Fibroblast of villous mesenchyme (primary cell): ENCODE measurements at regions not wholly inside any gene's neighbourhood (a gene's known extent, or its start where the extent isn't known, plus 50 kb on each side); places are given as distances from the start of the nearest gene placed in this dataset.

ENCODE experiments used
- DNase-seq: peaks from one replicate; pipeline ENCODE4 v3.0.0-alpha.2; 2010; ENCODE audit warnings: low read depth
- H3K4me3 ChIP-seq: 2 replicates; pipeline ENCODE4 v1.5.1; 2011; ENCODE audit warnings: low read depth, mild to moderate bottlenecking, low read length
- TF ChIP-seq, protein P1 (sequence below): IDR thresholded peaks from 2 replicates; pipeline ENCODE4 v1.5.1; 2012; ENCODE audit warnings: low read depth, mild to moderate bottlenecking, low read length; ENCODE audit not compliant: insufficient read depth

DNA sequence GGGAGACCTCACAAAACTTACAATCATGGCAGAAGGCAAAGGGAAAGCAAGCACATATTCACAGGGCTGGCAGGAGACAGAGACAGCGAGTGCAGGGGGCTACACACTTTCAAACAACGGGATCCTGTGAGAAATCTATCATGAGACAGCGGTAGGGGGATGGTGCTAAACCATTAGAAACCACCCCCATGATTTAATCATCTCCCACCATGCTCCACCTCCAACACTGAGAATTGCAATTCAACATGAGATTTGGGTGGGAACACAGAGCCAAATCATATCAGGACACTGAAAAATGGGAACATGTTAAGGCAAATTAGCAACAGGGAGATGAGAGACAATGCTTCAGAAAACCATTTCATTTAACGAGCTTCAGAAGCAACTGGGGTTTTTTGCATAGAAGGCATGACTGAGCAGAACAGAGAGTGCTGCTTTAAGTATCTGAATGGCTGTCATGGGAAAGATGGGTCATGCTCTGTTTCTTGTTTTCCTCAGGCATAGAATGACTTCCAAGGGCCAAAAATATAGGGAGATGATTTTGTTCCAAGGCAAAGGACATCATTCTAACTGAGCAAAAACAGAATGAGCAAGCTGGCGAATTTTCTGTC is 100.8 kb upstream of the MAP2 start:
- TF ChIP-seq, protein P1, sequence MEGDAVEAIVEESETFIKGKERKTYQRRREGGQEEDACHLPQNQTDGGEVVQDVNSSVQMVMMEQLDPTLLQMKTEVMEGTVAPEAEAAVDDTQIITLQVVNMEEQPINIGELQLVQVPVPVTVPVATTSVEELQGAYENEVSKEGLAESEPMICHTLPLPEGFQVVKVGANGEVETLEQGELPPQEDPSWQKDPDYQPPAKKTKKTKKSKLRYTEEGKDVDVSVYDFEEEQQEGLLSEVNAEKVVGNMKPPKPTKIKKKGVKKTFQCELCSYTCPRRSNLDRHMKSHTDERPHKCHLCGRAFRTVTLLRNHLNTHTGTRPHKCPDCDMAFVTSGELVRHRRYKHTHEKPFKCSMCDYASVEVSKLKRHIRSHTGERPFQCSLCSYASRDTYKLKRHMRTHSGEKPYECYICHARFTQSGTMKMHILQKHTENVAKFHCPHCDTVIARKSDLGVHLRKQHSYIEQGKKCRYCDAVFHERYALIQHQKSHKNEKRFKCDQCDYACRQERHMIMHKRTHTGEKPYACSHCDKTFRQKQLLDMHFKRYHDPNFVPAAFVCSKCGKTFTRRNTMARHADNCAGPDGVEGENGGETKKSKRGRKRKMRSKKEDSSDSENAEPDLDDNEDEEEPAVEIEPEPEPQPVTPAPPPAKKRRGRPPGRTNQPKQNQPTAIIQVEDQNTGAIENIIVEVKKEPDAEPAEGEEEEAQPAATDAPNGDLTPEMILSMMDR, result no peak
- no peak for DNase-seq
- H3K4me3 ChIP-seq, result no peak overlapping the region

DNA sequence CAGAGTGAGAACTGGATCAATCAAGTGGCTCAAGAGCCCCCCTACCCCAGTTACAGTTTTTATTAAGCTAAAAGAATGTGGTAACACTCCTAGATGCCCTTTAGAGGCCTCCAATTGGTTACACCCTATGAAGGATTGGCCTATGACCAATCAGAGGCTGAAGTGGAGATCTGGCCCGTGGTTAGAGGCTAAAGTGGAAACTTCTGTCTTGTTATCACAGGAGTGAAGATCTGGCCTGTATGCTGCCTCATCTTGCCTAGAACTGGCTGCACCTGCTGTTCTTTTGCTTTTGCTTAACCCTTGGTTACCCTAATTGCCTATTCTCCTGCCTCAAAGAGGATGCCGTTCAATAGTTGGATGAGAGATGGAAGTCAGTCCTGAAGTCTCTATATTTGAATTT is 100.1 kb upstream of the MAP2 start:
- TF ChIP-seq, protein P1, result no peak
- no peak overlapping the region for H3K4me3 ChIP-seq
- DNase-seq, result no peak

DNA sequence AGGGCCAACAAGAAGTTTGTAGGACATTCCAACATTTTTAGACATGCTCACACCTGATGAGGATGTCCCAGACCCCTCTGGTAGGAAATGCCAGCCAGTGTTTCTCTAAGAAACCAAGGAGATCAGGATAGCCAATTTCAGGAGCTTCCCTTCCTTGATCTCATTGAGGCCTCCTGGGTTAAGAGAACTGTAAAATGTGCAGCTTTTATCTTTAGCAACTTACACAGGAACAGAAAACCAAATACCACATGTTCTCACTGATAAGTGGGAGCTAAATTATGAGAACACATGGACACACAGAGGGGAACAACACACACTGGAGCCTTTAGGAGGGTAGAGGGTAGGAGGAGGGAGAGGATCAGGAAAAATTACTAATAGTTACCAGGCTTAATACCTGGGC is 99.6 kb upstream of the MAP2 start:
- TF ChIP-seq, protein P1, result no peak
- H3K4me3 ChIP-seq, result no peak overlapping the region
- no peak for DNase-seq

DNA sequence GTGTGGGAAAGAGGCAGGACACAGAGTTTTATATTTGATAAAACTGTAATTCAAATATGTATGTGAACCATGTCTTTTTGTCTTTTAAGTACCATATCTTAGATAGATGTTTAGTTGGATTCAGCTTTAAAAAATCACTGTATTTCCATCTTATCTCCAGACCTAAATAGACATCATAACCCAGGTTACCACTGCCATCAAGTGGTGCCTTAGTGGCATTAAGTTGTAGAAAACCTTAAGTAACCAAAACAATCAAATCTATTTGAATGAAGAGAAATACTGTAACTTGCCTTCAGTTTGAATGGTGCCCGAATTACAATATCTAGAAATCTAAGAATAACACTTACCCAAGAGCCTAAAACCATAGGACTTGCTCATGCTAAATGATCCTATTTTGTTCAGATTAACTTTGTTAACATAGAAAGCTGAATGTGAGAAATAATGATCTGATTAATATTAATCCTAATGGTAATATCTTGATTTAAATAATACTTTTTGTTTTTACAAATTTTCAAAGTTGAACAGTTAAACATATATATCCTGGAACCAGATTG is 92.5 kb upstream of the MAP2 start:
- DNase-seq, result peak; percentile 29
- TF ChIP-seq, protein P1, result peak; percentile 17
- H3K4me3 ChIP-seq, result no peak overlapping the region

DNA sequence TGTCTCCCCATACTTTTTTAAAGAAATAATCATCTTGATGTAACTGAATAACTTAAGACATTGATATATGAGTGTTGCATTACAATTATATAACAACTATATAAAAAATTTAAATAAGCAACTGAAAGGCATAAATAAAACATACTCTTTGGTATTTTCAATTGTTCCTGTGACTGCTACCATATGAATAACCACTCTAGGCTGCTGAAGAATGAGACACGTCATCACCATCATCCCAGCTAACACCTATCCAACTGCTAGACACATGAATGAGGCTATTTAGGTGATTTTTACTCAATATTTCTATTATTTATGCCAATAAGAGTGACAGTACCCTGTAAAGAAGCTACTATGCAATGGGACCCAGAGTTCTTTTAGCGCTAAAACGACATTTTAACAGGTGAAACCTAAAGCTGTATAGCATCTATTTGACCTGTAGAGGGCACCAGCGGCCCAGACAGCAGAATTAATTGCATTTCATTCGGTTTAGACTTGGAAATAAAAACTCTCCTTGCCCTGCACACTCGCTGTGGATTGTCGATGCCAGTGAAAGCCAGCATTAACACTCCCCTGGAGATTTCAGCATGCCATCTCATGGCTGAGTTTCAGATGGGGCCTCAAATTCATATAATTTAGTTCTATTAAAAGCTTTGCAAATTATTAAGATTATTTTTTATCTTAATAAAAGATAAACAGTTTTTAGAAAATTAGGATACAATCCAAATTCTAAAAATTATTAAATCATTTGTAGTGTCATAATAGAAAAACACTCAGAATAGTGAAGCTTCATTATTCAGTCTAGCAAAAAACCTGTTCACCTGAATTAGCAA is 89.4 kb upstream of the MAP2 start:
- TF ChIP-seq, protein P1, result peak; percentile 80
- DNase-seq, result peak; percentile 52
- H3K4me3 ChIP-seq, result no peak overlapping the region

DNA sequence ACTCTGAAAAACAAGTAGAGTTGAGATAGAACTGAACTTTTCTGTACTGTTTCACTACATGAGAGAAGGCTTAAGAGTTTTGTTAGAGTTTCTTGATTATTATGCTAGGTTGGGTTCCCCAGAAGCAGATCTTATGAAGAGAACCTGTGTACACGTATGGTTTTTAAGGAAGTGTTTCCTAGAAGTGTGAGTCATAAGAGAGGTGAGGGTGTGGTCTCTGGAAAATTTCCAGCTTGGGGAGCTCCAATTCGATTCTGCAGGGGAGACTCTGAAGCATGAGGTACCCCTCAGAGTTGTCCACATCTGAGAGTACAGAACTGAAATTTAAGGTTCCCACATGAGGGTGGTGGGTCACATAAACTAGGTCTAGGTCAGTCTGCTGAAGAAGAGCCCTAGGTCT is 83.3 kb upstream of the MAP2 start:
- no peak overlapping the region for H3K4me3 ChIP-seq
- TF ChIP-seq, protein P1, result no peak
- DNase-seq, result no peak

DNA sequence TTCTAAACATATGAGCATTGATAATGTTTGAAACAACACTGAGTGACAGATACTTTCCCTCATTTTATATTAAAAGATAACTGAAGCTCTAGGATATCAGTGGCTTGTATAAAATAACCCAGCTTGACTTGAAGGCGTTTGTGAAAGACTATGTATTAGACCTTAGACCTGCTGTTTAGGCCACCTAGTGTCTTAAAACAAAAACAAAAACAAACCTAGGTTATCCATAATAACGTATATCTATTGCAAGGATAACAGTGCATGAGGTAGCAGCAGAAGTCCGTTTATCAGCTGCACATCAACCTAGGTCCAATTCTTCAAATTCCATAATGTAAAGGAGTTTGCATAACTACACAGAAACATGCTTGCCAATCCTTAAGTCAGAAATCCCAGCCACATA is 79.5 kb upstream of the MAP2 start:
- H3K4me3 ChIP-seq, result no peak overlapping the region
- TF ChIP-seq, protein P1, result no peak
- no peak for DNase-seq
